GM19452 (cell line): ENCODE measurements at regions not wholly inside any gene's neighbourhood (a gene's known extent, or its start where the extent isn't known, plus 50 kb on each side); places are given as distances from the start of the nearest gene placed in this dataset.

ENCODE experiments used
- ATAC-seq: cut with Tn5 transposase; IDR thresholded peaks from one replicate; pipeline ENCODE4 v1.9.1; 2021; ENCODE audit not compliant: unreplicated experiment

- ATAC-seq: no peak
These were observed 385.8 kb downstream of the C3orf38 start for GRCh38 chr3:88535563-88535962.

GRCh38 chr3:88542916-88543315, 393.2 kb downstream of the C3orf38 start:
- no peak for ATAC-seq

- ATAC-seq: no peak
These were observed 422.7 kb downstream of the C3orf38 start for GRCh38 chr3:88572450-88572849.

GRCh38 chr3:88573472-88573871, 423.7 kb downstream of the C3orf38 start:
- ATAC-seq: no peak

- no peak for ATAC-seq
These were observed 424.4 kb downstream of the C3orf38 start for GRCh38 chr3:88574146-88574545.

GRCh38 chr3:88584451-88584850, 434.7 kb downstream of the C3orf38 start:
- ATAC-seq: no peak

- ATAC-seq: no peak
These were observed 436.4 kb downstream of the C3orf38 start for GRCh38 chr3:88586121-88586640.

- no peak for ATAC-seq
These were observed 439.4 kb downstream of the C3orf38 start for GRCh38 chr3:88589138-88589537.

- no peak for ATAC-seq
These were observed 445.3 kb downstream of the C3orf38 start for GRCh38 chr3:88595026-88595425.

GRCh38 chr3:88596451-88596850, 446.7 kb downstream of the C3orf38 start:
- ATAC-seq: no peak

GRCh38 chr3:88610820-88611219, 461.1 kb downstream of the C3orf38 start:
- no peak for ATAC-seq

- no peak for ATAC-seq
These were observed 462.1 kb downstream of the C3orf38 start for GRCh38 chr3:88611826-88612326.

- ATAC-seq: no peak
These were observed 466.7 kb downstream of the C3orf38 start for GRCh38 chr3:88616413-88616812.

- no peak for ATAC-seq
These were observed 467.5 kb downstream of the C3orf38 start for GRCh38 chr3:88617283-88617682.

GRCh38 chr3:88618021-88618645, 468.4 kb downstream of the C3orf38 start:
- ATAC-seq: no peak

GRCh38 chr3:88621586-88621985, 471.8 kb downstream of the C3orf38 start:
- no peak for ATAC-seq

GRCh38 chr3:88623709-88624108, 473.9 kb downstream of the C3orf38 start:
- ATAC-seq: no peak

- ATAC-seq: no peak
These were observed 476.8 kb downstream of the C3orf38 start for GRCh38 chr3:88626456-88627120.

GRCh38 chr3:88628901-88629300, 478.5 kb upstream of the EPHA3 start:
- ATAC-seq: no peak

- no peak for ATAC-seq
These were observed 475.2 kb upstream of the EPHA3 start for GRCh38 chr3:88632226-88632625.

GRCh38 chr3:88640581-88640980, 466.8 kb upstream of the EPHA3 start:
- ATAC-seq: no peak

- ATAC-seq: no peak
These were observed 466.3 kb upstream of the EPHA3 start for GRCh38 chr3:88641033-88641604.
